ENCODE measurements at regions not wholly inside any gene's neighbourhood (a gene's known extent, or its start where the extent isn't known, plus 50 kb on each side); places are given as distances from the start of the nearest gene placed in this dataset.

DNA sequence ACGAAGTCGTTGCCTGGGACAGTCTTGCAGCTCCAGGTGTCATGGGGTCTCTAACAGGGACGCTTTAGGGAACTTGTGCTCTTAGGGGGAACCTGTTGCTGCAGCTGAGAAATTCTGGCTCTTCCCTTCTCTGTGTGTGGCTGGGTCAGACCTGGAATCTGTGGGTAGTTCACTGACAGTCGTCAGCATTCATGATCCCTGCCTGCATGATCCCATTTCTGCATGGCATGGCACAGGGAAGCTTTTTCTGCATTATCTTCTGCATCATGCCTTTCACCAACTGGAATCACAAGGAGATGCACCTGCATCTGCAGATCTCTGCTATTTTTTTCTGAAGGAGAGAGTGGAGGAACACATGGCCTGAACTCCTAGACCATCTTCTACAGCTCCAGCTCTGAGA lies 85.6 kb downstream of the SOX9 start:
- in situ Hi-C loops (cut with MboI; ENCODE audit: low sequenced_read_pairs) = no loop called here

DNA sequence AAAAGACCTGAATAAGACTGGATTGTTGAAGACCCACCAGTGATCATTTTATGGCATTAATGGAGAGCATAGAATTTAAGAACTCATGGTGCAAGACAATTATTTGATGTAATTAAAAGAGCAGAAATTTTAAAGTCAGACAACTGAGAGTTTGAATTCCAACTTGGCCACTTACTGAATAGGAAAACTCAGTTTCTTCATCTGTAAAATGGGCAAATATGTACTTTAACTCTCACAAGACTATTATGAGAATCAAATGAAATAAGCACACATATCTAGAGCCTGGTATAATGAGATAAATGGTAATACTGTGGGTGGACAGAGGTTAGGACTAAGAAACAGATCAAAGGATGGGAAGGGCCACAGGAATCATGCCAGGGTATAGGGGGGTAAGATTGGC lies 88.0 kb downstream of the SOX9 start:
- in situ Hi-C loops (cut with MboI; ENCODE audit: low sequenced_read_pairs) = no loop called here

DNA sequence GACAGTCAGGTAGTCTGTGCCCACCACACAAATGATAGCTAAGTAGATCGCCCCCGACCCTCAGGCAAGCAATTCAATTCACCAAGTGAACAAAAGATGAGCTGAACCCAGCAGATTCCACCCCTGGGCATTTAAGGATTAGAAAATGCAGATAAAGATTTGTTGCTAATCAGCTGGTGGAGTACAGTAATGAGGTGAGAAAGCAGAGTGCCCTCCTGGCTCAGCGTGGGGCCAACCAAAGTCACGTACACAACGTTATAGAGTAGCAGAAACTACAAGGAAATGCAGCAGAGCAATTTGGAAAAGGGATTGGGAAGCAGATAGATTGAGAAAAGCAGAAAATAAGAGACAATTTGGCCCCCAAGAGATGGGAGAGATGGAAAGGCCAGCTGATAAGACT lies 91.2 kb downstream of the SOX9 start:
- in situ Hi-C loops (cut with MboI; ENCODE audit: low sequenced_read_pairs) = no loop called here

DNA sequence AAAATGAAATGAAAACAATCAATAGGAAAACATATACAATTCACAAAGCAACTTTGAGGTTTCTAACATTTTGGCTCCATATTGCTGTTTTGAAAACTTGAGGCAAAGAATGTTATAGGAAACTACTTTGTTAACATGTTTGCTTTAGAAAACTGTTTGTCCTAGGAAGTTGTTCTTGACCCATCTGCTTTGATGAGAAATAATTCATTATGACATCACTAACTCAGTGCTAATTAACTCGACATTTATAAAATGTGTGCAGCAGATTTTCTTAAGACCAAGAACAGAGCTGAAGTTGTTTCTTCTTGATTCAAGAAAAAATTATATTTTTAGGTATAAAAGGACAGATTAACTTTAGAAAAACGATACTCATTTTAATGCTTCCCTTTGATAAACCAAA lies 94.7 kb downstream of the SOX9 start:
- in situ Hi-C loops (cut with MboI; ENCODE audit: low sequenced_read_pairs) = no loop called here

DNA sequence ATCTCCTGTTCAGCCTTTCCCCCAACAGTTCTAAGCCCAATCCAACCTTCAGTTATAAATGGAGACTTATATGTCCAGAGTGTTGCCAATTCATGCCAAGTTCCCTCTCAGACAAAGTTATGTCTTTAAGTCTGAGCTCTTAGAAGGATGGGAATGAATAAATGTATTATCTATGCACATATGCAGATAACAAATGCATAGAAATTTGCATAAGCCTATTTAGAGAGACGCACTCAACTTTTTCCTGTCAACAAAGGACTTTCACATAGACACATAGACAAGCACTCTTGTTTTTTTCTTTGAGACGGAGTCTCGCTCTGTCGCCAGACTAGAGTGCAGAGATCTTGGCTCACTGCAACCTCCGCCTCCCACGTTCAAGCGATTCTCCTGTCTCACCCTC lies 95.1 kb downstream of the SOX9 start:
- in situ Hi-C loops (cut with MboI; ENCODE audit: low sequenced_read_pairs) = no loop called here

DNA sequence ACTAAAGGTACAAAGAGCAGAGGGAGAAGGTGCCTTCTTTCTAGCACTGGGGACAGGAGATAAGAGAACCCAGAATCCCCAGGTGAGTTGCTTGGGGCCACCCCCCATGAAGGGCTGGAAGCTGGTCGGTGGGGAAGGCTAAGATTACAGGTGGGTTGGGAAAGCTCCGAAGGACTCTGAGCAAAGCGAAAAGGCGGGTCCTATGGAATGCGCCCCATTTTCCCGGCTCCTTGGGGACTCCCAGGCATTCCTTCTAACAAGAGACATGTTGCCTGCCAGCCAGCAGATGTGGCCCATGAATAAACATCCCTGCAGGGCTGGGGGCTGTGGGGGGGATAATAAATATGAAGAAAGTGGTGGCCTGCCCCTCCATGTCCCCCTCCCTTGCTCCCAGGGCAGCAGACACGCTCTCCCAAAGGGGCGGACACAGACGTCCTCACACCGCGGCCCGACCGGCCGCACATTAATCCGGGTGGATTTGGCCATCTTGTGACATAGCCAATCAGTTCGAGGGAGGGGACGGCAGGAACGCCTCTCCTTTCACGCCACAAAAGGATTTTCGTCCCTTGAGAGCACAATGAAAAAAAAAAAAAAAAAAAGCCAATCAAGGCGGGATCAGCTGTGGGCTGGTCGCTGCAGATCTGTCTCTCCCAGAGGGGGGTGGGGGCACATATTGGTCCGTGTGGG lies 98.5 kb downstream of the SOX9 start:
- in situ Hi-C loops (cut with MboI; ENCODE audit: low sequenced_read_pairs) = no loop called here

DNA sequence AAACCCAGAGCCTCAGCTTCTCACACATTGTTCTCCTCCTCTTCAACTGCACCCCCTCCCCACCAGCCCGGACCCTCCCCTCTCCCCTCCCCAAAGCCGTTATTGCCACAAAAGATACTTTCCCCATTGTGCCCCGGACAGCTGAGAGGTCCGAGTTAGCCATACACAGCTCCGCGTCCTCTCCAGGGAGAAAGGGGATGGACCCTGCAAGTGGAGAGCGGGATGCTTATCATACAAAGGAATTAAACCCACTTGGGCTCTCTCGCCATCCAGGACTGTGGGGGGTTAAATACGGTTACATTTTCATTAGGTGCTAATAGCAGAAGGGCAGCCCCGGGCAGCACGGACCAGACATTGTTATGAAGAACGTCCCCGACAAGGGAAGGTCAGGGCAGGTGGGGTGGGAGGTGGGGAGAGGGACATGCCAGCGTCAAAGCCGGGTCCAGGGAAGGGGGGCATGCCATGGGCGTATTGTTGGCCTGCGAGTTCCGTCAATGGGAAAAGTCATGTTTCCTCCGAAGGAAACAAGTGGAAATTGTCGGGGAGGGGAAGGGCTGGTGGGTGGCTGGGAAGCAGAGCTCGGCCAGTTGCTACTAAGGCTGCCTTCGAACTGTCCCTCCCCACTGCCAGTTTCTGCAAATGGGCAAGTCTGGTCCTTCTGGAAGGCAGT lies 99.1 kb downstream of the SOX9 start:
- in situ Hi-C loops (cut with MboI; ENCODE audit: low sequenced_read_pairs) = no loop called here

DNA sequence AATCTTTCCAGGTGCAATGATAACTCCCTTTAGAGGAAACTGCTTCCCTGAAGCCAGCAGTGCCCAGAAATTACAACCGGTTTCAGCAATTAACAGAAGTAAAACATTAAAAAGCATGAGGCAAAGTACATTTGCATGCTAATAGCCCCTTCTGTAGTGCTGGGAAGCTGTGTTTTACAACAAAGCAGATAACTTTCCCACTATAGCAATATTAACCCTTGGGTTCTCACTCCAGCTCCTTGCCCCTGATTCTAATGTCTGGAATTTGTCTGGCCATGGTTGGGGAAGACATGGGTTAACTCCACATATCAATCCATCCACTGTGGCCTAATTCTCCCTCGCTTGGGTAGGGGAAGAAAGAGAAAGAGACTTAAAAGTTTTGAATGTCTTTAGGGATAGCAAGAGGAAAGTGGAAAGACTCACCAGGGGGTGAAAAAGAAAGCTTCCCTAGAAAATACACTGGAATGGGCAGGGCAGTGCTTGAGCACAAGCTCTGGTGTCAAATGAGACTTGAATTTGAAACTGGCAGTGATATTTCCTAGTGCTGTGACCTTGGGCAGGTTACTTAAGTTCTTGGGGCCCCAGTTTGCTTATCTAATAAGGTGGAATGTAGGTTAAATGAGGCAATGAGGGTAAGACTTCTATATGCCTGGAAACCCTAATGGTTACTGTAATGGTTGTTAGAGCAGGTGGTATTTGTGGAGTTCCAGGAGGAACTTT lies 102.0 kb downstream of the SOX9 start:
- in situ Hi-C loops (cut with MboI; ENCODE audit: low sequenced_read_pairs) = no loop called here

DNA sequence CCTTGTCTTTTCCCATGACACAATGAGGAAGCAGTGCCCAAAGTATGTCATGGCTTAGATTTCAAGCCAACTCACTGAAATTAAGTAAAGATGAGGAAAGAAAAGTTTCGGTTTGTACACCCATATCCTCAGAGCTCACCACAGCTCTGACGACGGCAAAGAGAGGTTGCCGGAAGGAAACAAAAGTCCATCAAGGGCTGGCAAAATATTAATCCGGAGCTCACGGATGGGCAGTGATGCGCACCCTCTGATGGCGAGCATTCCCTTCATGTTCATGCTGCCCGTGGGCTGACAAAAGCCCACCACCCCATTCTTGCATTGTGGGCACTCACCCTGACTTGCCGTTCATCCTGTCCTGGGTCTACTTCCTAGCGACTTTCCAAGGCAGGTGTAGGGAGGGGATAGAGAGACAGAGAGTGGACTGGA lies 103.1 kb downstream of the SOX9 start:
- in situ Hi-C loops (cut with MboI; ENCODE audit: low sequenced_read_pairs) = no loop called here

DNA sequence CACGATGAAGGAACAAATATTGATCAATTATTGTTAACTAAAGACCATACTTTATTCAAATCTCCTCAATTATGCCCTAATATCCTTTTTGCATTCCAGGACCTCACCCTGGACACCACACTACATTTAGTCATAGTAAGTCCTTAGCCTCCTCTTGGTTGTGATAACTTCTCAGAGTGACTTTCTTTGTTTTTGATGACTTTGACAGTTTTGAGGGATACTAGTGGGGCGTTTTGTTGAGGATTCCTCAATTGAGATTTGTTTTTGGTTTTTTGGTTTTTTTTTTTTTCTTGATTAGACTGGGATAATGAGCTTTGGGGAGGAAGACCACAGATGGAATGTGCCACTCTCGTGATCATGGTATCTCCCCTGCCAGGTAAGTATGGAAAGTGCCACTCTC lies 105.5 kb downstream of the SOX9 start:
- in situ Hi-C loops (cut with MboI; ENCODE audit: low sequenced_read_pairs) = no loop called here

DNA sequence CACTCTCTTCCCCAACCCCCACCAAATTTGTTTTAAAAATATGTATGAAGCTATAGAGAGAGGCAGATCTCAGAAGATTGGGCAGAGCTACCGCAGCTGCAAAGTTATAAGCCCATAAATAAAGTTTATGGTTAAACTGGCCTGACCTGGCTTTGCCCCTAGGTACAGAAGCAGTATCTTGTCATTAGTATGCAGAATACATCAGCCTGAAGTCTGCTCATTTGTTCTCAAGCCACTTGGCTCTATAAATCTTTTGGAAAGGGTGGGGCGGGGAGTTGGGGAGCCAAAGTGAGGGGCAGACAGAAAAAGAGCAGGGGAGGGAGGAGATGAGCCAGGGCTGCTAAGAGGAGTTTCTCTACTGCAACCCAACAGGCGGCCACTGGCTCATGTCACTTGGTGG lies 113.2 kb downstream of the SOX9 start:
- in situ Hi-C loops (cut with MboI; ENCODE audit: low sequenced_read_pairs) = no loop called here

DNA sequence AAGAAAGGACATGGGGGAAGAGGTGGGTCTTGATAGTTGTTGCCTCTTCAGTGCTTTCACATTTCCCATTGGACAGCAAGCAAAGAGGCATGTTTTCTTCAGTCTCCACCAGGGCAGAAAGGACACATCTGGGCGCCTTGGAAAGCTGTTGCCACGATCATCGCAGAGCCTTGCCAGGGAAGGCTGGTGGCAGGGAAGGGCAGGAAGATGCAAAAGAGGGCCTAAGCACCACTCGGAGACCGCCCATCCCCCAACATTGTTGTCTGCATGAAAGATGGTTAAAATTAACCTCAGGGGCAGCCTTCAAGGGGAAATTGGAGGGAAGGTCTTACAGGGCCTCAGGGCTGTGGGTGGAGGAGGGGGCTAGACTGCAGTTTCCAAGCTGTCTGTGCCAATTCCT lies 114.2 kb downstream of the SOX9 start:
- in situ Hi-C loops (cut with MboI; ENCODE audit: low sequenced_read_pairs) = no loop called here

DNA sequence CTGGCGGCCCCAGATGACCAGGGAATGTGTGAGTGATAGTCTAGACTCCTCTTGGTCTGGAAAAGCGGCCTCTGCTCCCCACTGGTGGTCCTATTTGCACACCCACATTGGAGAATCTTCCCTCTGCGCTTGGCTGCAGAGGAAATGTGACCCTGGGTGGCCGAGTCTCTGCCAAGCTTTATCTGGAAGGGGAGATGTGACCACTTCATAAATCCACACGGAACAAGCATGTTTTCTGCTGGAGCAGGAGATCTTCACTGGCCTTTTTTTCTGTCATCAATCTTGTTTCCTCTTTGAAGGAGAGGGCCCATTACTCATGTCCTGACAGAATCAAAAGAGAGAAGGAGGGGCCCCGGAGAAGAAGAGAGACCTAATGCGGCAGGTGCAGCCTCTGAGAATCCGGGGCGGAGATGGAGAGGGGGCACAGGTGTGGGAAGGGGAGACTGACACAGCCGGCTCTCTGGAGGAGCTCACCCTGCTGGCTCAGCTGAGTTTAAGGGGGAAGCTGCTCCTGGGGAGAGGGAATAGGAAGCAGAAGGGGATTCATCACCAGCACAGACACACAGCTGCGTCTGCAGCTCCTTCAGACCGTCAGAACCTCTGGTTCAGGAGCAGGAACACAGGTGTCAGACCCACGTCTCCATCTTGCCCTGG lies 116.3 kb downstream of the SOX9 start:
- in situ Hi-C loops (cut with MboI; ENCODE audit: low sequenced_read_pairs) = no loop called here

DNA sequence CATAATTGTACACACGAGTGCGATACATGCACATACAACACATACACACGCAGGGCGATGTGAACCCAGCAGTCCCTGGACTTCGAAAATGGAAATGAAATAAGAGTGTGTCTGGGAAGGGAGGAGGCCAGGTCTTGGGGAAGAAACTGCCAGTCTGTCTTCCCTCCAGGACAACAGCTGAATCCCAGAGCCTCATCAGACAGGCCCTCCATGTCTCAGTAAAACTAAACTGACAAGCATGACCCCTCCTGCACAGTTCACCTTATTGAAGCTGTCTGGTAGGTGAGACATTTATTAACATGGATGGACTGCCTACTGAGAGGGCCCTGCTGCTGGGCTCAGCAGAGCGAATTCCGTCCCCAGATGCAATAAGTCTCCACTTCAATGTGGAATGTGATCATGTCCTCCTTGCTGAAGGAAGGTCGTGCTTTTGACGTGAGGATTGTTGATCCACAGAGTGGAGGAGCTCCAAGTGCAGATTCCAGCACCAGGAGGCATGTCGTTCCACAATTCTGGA lies 117.4 kb downstream of the SOX9 start:
- in situ Hi-C loops (cut with MboI; ENCODE audit: low sequenced_read_pairs) = no loop called here

DNA sequence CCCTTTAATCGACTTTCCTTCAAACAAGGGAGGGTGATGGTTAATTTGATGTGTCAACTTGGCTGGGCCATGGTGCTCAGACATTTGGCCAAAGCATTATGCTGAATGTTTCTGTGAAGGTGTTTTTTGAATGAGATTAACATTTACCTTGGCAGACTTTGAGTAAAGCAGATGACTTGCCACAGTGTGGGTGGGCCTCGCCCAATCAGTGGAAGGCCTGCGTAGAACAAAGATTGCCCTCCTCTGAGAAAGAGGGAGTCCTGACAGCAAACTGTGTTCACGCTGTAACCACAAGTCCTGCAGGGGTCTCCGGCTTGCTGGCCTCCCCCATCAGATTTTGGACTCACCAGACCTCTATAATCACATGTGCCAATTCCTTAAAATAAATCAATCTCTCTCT lies 118.7 kb downstream of the SOX9 start:
- in situ Hi-C loops (cut with MboI; ENCODE audit: low sequenced_read_pairs) = no loop called here

DNA sequence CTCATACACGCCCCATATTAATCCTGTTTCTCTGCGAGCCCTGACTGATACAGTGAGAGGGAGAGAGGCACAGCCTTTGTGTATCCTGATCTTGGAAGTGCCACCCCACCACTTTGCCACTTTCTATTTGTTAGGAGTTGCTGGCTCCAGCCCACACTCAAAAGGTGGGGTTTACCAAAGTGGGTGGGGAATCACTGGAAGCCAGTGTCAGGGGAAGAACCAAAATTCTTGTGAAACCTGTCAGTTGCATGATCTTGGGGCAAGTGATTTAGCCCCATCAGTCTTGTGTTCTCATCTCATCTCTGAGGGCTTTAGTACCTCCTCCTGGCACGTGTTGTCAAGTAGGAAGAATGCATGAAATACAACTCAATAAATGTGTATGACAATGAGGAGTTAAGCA lies 119.5 kb downstream of the SOX9 start:
- in situ Hi-C loops (cut with MboI; ENCODE audit: low sequenced_read_pairs) = no loop called here

DNA sequence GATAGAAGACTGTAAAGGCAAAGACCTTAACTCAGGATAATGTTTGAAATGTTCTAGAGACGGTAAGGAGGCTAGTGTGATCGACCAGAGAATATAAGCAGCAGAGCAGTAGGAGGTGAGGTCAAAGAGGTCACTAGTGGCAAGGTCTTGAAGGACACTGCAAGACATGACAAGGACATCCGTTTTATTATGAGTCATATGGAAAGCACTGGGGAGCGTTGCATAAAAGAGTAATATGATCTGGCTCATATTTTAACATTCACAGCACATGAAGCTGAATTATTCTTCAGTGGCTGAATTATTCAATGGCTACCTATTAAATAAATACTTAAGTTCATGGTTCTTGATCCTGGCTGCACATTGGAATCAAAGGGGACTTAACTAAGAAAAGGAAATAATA lies 123.7 kb downstream of the SOX9 start:
- in situ Hi-C loops (cut with MboI; ENCODE audit: low sequenced_read_pairs) = no loop called here

DNA sequence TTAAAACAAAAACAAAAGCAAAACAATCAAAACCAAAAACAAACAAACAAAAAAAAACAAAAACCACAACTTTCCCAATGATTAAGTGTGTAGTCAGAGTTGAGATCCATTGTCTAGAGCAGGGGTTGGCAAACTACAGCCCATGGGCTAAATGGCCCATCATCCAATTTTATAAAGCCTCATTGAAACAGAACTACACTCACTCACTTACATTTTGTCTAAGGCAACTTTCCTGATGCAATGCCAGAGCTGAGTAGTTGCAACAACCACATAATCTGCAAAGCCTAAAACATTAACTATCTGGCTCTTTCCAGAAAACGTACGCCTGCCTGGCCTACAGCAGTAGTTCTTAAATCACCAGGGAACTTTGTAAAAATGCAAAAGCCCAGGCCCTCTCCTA lies 124.1 kb downstream of the SOX9 start:
- in situ Hi-C loops (cut with MboI; ENCODE audit: low sequenced_read_pairs) = no loop called here

DNA sequence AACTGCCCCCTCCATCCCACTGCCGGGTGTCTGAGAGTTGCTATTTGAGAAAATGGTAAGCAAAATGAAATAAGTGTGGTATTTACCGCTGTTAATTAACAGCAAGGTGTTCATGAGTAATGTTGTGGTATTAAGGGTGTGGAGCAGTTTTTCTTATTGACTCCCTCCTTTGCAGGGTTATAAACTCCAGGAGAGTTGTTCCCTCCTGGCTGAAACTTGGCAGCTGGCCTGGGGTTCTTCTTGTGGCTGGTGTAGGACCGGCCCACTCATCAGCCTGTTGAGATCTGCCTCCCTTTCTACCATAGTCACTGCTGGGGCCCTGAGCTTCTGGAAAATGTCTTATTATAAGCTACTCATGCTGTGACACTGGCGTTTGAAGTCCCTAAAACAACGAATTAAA lies 128.6 kb downstream of the SOX9 start:
- in situ Hi-C loops (cut with MboI; ENCODE audit: low sequenced_read_pairs) = no loop called here

DNA sequence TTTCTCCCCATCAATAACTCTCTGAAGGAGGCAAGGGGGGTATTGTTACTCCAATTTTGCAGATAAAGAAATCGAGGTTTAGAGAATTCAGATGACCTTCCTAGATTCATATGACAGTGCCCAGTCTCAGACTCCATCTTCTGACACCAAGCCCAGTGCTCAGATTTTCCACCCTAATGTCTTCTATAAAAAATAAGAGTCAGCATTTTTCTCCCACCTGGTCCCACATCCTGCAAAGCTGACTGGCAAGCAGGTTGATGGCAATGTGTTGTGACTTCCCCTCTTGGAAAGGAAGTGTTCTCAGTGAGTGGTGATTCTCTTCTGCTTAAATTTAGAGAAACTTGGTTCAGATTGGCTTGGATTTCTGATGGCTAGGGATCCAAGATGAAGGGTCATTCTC lies 129.4 kb downstream of the SOX9 start:
- in situ Hi-C loops (cut with MboI; ENCODE audit: low sequenced_read_pairs) = no loop called here

DNA sequence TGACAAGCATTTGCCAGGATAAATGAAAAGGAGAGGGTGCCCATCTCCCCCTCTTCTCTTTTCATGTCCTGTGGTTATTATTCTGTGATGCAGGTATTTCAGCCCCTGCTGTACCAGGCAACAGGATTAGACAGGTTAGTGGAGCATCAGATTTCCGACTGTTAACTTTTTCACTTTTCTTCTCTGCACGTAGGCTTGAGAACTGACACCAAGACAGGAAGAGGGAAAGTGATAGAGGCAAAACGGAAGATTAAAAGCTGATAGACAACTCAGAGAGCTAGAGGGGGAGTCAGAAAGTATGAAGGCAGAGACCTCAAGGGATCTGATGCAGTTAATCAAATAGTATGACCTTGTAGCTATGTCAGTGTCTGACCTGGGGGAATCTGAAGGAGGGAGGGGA lies 132.8 kb downstream of the SOX9 start:
- in situ Hi-C loops (cut with MboI; ENCODE audit: low sequenced_read_pairs) = no loop called here

All from HL-60/S4 treated with retinoic acid at 250 ng/mL for 4 days and 3 days (cell line).